BE2C (cell line): ENCODE measurements at regions not wholly inside any gene's neighbourhood (a gene's known extent, or its start where the extent isn't known, plus 50 kb on each side); places are given as distances from the start of the nearest gene placed in this dataset.
A peak's percentile ranks its signal among the peaks of the same experiment; 100 is the strongest.

Source experiments
- DNase-seq: peaks from one replicate; pipeline ENCODE4 v3.0.0-alpha.2; 2020
- H3K27me3 ChIP-seq: fragments of 250-450 bp; sonication (Bioruptor Pico); 2 replicates; pipeline ENCODE4 v1.5.1; 2020; ENCODE audit warnings: mild to moderate bottlenecking
- H3K36me3 ChIP-seq: fragments of 250-450 bp; sonication (Bioruptor Pico); 2 replicates; pipeline ENCODE4 v1.5.1; 2020; ENCODE audit warnings: mild to moderate bottlenecking
- H3K4me1 ChIP-seq: fragments of 250-450 bp; sonication (Bioruptor Pico); 2 replicates; pipeline ENCODE4 v1.5.1; 2020
- H3K4me3 ChIP-seq: 2 replicates; pipeline ENCODE4 v1.5.1; 2011; ENCODE audit warnings: low read depth, low read length
- H3K9me3 ChIP-seq: fragments of 250-450 bp; sonication (Bioruptor Pico); 2 replicates; pipeline ENCODE4 v1.5.1; 2020
- TF ChIP-seq, protein P1 (sequence below): IDR thresholded peaks from 2 replicates; pipeline ENCODE4 v1.5.1; 2012; ENCODE audit warnings: mild to moderate bottlenecking, low read depth, low read length

GRCh38 chr6:100962466-100962865, 81.3 kb upstream of the ASCC3 start:
- DNase-seq = no peak
- no peak overlapping the region for H3K4me3 ChIP-seq
- no peaks in the 10 kb centered on the region for H3K9me3 ChIP-seq
- TF ChIP-seq, protein P1, sequence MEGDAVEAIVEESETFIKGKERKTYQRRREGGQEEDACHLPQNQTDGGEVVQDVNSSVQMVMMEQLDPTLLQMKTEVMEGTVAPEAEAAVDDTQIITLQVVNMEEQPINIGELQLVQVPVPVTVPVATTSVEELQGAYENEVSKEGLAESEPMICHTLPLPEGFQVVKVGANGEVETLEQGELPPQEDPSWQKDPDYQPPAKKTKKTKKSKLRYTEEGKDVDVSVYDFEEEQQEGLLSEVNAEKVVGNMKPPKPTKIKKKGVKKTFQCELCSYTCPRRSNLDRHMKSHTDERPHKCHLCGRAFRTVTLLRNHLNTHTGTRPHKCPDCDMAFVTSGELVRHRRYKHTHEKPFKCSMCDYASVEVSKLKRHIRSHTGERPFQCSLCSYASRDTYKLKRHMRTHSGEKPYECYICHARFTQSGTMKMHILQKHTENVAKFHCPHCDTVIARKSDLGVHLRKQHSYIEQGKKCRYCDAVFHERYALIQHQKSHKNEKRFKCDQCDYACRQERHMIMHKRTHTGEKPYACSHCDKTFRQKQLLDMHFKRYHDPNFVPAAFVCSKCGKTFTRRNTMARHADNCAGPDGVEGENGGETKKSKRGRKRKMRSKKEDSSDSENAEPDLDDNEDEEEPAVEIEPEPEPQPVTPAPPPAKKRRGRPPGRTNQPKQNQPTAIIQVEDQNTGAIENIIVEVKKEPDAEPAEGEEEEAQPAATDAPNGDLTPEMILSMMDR = no peak
- no peaks in the 10 kb centered on the region for H3K36me3 ChIP-seq
- no peaks in the 10 kb centered on the region for H3K4me1 ChIP-seq
- no peaks in the 10 kb centered on the region for H3K27me3 ChIP-seq

DNA sequence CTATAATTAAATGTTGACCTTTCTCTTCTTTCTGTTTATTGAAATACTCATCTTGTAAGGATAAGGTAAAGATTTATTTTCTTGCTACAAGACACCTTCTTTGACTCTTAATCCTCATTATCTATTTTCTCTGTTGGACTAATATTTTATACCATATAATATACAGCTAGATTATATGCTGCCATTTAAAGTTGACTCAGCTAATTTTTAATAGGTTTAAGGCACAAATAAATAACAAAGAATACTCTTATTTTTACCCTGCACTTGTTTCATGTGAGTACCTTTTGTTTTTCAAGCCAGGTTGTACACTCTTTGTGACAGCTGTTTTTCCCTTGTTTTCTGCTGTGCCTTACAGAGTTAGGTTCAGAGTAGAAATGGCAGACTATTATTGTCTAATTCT, 83.9 kb upstream of the ASCC3 start:
- TF ChIP-seq, protein P1 = no peak
- H3K27me3 ChIP-seq = no peaks in the 10 kb centered on the region
- no peak for DNase-seq
- H3K36me3 ChIP-seq = no peaks in the 10 kb centered on the region
- no peak overlapping the region for H3K4me3 ChIP-seq
- no peaks in the 10 kb centered on the region for H3K4me1 ChIP-seq
- no peaks in the 10 kb centered on the region for H3K9me3 ChIP-seq

- Histone ChIP-seq H3K9me3 (no peaks in the 10 kb centered on the region), H3K36me3 (no peaks in the 10 kb centered on the region), H3K4me3 (no peak overlapping the region), H3K27me3 (no peaks in the 10 kb centered on the region), H3K4me1 (no peaks in the 10 kb centered on the region)
- TF ChIP-seq, protein P1 = no peak
- peak; percentile 21 for DNase-seq
These were observed 87.8 kb upstream of the ASCC3 start for GRCh38 chr6:100968949-100969348.

DNA sequence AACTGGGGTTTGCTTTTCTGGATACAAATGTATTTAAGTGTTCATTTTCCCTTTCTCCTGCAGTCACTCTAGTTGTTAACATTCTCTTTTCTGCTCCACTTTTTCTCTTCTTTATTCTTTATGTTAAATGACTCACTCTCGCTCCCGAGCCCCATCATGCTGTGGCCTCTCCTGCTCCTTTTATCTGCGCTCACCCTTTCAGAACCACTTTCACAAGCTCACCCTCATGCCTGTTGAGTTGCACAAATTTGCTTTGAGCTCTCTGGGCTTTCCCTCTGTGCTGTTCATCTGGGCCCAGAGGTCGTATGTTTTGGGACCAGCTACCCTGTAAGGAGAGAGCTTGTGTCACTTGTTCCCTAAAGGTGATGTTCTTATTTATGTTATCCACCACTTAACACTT, 98.1 kb upstream of the ASCC3 start:
- H3K4me3 ChIP-seq = no peak overlapping the region
- DNase-seq = no peak
- no peaks in the 10 kb centered on the region for H3K27me3 ChIP-seq
- no peaks in the 10 kb centered on the region for H3K4me1 ChIP-seq
- no peaks in the 10 kb centered on the region for H3K9me3 ChIP-seq
- no peaks in the 10 kb centered on the region for H3K36me3 ChIP-seq
- TF ChIP-seq, protein P1 = no peak

DNA sequence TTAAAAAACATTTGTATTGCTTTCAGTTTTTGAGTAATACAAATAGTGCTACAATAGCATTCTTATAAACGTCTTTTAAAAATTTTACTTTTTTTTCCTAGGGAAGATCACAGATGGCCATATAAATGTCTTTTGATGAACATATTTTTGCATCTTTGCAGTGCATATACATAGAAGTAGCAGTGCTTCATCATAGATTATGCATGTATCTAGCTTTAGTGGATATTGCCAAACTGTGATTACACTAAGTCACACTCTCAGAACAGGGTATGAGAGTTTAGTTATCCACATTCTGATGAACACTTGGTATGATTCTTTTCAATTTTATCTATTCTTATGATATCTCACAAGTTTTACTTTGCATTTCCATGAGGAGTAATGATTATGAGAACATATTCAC, 99.8 kb upstream of the ASCC3 start:
- no peak for DNase-seq
- no peaks in the 10 kb centered on the region for H3K4me1 ChIP-seq
- H3K36me3 ChIP-seq = no peaks in the 10 kb centered on the region
- H3K27me3 ChIP-seq = no peaks in the 10 kb centered on the region
- TF ChIP-seq, protein P1 = no peak
- H3K9me3 ChIP-seq = no peaks in the 10 kb centered on the region
- no peak overlapping the region for H3K4me3 ChIP-seq

DNA sequence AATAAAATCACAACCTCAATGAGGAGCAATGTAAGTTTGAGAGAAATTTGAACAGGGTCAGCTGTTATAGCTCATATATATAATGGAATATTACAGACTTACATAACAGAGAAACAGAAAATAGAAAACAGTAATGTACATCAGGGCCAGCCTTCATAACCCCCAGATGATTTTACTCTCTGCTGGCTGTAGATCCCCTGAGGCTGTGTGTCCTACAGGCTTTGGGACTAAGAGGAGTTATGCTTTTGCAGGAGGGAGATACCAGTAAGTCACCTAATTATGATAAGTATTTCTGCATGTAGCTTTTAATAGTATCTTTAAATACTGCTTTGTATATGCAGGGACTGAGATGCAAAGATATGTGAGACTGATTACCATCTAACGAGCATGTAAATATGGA, 105.8 kb upstream of the ASCC3 start:
- Histone ChIP-seq H3K4me1 (no peaks in the 10 kb centered on the region), H3K27me3 (no peaks in the 10 kb centered on the region), H3K36me3 (no peaks in the 10 kb centered on the region), H3K9me3 (no peaks in the 10 kb centered on the region), H3K4me3 (no peak overlapping the region)
- TF ChIP-seq, protein P1 = no peak
- no peak for DNase-seq
